HG03135 (cell line): ENCODE measurements at regions not wholly inside any gene's neighbourhood (a gene's known extent, or its start where the extent isn't known, plus 50 kb on each side); places are given as distances from the start of the nearest gene placed in this dataset.

Experiments used
- ATAC-seq: cut with Tn5 transposase; IDR thresholded peaks from one replicate; pipeline ENCODE4 v1.9.1; 2021; ENCODE audit warnings: mild to moderate bottlenecking, moderate library complexity; ENCODE audit not compliant: unreplicated experiment

DNA sequence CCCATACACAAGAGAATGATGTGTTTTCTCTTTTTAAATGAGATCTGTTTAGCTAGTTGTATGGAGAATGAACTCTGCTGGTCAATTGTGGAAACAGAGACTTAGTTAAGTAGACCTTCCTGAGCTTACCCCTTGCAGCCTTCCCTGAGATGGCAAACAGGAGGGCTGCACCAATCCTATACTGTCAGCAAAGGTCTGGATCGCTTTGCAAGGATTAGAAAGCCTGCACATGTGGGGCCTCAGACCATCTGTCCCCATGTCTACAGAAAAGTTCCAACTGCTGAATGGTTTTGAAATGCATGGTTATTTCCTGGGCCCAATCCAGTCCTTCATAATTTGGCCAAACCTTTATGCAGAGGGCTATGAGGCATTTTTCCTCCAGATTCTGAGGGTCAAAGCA is 183.9 kb upstream of the SLC10A2 start:
- no peak for ATAC-seq

DNA sequence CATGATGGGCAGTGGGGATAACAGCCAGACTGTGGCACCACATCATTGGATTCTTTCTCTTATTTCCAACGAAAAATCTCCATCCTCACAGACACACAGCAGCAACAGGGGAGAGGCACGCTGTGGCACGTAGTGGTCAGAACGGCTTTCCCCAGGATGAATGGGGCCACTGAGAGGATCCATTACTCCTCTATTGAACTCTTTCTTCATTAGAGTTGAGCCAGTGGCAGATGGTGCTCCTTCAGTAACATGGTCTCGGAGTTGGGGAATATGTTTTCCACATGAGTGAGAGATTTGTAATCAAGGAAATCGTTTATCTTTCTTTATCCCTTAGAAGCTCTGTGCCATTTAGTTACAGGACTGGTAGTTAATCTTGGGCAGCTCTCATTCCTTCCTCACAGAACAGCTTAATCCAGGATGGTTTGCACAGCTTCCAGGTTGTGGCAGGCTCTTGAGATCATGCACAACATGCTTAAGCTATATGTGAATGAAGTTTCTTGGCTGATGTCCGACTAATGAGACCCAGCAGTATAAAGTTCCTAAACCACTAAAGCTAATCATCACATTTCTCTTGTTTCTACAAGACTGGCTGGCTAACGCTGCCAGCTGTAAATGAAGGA is 180.5 kb upstream of the SLC10A2 start:
- no peak for ATAC-seq

DNA sequence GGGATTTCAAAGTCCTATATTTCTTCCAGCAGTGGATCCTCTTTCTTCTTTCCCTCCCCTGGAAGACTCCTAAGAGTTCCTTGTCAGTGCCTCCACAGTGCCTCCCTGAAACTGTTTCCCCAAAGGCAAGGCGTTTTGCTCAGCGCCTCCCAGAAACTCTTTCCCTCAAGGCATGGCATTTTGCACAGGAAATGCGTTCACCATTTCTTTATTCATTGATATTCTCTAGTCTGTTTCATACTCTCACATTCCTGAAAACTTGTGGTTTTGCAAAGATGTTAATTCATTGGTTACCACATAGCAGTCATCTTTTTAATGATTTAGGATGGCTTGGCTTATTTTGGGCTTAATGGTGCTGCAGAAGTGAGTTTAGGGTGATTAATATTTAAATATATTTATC is 177.3 kb upstream of the SLC10A2 start:
- ATAC-seq: no peak

DNA sequence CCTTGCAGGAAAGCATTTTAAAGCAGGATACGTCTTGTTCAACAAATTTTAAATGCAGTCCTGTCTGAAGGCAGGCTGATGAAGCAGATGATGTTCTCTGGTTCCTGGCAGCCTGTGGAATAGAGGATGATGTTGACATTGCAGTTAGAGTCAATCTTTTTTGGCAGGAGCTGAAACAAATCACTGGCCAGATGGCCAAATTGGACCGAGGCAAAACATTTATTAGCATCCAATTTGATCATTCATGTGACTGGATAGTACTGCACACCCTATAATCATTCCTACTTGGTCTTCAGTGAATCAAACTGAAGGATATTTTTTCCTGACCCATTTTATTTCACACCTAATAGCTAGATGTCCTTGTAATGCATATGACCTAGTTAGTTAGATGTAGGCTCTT is 172.2 kb upstream of the SLC10A2 start:
- no peak for ATAC-seq

DNA sequence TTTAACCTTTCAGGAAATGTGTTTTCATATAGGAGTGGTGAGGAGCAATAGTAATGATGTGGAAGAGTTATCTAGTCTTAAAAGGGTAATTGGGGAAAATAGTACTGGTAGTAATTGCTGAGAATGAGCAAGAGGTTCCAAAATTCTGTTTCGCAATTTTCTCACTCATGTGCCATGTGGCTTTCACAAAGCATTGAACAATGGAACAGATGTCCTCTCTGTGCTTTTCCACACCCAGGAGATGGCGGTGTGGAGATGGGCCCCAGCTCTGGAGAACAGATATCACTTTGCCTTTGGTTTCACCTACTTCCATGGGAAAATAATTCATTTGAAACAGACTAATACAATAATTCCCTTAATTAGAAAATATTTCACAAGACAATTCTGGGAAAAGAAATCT is 170.0 kb upstream of the SLC10A2 start:
- ATAC-seq: no peak

DNA sequence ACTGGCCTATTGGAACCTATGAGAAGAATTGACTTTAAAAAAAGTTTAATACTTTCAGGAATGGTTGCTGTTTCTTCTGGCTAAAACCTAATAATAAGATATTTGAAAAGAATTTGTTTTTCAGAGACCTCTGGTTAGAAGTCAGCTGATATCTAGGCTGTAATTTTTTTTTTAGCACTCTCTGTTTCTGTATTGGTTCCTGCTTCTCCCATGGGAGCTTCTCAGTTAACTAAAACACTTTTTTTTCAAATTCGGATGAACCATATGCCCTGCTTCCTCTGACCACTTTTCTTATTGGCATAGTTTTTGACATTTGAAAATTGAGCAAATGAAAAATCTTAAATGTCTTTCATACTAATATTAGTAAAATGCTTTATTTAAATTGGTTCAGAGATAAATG is 163.5 kb upstream of the SLC10A2 start:
- no peak for ATAC-seq

DNA sequence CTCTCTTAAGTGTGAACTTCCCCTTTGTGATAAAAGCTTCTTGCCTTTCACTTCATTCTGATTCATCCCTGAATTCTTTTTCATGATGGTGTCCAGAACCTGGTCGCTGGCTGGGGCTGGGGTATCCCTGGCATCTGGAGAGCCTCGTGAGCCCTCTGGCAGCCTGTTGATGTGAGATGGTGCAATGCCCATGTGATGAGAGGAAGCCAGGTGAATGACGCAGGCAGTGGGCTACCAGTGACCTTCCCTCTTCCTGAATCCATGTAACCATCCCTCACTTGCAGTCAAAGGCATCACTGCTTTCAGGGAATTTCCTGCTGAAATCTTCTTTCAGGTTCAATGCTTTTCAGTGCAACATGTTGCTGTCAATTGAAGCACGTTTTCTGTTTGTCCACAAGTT is 158.6 kb upstream of the SLC10A2 start:
- ATAC-seq: no peak

DNA sequence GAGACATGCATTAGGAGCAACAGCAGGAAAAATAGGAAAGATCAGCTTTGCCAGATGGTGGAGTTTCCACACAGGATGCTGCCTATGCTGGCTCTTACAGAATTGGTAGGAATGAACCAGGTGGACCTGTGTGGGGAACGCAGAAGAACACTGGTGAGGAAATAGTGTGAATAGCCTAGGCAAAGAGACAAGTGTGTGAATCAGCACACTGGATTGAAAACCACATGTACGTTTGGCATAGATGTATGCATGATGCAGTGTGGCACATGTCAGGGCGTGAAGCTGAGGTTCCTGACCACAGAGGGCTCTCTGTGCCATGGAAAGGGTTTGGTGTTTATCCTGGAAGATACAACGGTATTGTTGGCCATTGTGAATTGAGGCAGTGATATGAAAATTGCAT is 156.5 kb upstream of the SLC10A2 start:
- ATAC-seq: no peak

DNA sequence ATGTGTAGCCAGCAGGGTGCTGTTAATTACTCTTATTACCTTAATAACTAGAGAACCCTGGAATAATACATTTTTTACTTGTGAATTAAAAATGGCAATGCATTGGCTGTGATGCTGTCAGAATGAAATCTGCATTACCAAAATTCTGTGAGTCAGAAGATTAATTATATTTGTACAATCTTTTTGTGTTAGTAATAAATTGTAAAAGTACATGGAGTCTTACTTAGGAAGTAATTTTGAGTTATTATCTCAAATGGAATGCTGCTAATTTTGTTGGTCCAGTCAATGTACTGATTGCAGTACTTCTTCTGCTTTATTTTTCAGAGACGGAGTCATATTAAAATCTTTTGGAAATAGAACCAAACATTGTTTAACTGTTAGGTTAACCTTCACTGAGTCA is 152.0 kb upstream of the SLC10A2 start:
- no peak for ATAC-seq

DNA sequence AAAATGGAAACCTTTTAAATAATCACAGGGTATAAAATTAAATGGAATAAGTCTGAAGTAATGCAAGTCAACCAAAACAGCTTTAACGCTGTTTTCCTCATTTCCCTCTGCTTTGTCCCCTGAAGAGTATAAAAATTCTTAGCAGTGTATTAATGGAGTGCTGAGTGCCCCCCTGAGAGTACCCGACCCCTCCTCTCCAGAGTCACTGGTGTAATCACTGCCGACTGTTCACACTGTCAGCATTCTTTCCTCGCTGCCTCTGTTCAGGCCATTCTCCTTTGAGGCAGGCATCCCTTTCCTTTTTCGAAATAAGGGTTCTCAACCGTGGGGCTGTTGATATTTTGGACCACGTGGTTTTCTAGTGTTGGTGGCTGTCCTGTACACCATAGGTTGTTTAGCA is 146.9 kb upstream of the SLC10A2 start:
- ATAC-seq: no peak

DNA sequence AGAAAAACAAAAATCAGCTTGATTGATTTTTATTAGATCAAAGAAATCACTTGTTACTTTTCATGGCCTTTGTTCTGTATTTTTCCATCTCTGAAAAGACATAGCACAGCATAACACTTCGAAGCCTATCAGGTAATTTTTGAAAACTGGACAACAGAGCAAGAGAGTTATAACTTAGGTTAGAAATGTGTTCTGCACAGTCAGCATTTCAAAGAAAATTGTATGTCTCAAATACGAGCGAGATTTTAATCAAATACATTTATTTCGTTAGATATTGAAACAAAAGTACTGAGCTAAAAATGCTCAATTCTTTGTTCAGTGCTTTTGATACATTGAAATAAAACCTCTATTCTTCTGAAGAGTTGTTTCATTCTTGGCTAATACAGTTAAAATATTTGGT is 144.1 kb upstream of the SLC10A2 start:
- ATAC-seq: no peak

DNA sequence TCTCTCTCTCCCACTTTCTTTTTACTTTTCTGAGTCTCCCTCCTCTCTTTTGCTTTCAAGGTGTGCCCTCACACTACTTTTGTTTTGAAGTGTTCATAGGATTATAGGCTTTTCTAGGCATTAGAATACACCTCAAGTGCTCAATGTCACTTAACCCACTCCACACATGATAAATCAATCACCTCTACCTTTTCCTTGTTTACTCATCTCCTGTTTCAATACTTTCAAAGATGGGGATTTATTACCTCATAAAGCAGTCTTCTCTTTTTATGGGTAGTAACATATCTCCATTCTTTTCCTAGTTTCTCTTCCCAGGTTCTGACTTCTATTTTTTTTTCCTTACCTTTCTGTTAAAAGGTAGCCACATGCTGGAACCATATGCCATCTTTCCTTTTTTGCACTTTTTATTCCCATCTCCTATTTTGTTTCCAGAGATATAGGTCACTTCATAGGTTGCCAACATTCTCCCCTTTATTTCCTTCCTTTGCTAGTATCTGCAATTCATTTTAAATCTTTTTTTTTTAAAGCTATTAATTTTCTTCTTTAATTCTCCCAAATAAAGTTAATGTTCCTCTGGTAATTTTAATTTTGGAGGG is 137.6 kb upstream of the SLC10A2 start:
- no peak for ATAC-seq

DNA sequence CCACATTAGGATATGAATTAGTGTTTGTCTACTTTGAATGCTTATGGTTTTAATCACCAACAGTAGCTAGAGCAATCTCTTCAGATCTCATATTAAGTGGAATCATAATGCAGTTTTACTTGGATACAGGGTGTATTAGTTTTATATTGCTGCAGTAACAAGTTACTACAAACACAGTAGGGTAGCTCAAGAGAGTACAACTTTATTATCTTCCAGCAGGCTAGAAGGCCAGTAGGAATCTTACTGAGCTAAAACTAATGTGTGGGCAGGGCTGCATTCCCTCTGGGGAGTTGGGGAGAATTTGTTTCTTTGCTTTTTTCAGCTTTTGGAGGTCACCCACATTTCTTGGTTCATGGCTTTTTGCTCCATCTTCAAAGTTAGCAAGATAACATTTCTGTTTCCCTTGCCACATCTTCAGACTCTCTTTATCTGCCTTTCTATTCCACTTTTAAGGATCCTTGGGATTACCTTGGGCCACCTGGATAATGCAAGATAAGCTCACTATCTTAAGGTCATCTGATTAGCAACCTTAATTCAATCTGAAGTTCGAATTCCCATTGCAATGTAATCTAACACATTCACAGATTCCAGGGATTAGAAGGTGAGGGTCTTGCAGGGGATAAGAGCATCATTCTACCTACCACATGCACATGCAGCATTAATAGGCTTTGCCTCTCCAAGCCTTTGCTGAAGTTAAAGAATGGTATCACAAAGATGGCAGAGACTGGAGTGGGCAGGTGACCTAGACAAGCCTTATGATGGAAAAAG is 134.1 kb upstream of the SLC10A2 start:
- ATAC-seq: no peak

DNA sequence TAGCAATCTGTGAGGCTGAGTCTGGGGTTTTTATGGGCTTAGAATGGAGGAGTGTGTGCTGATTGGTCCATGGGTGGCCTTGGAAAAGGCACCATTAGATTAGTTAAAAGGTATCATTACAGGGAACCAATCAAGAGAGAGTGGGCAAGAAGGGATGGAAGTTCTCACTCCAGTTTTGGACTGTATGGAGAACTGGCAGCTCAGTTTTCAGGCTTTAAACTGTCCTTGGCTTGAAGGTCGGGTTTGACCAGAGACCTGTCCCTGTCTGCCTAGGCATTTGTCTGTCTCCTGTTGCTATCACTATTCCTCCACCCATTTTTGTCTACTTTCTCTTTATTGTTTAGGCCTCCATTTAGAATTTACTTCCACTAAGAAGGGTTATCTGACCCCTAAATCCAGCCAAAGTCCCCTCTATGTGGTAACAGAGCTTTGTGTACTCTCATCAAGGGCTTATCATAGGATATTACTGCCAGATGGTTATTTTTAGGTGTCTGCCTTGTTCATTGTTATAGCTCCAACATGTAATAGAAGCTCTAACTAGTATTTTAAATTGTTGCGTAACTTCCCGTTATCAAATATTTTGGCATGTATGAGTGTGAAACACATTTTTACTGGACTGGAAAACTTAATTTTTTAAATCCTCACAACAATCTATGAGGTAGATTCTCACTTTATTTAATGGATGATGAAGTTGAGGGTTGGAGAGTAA is 133.3 kb upstream of the SLC10A2 start:
- no peak for ATAC-seq

DNA sequence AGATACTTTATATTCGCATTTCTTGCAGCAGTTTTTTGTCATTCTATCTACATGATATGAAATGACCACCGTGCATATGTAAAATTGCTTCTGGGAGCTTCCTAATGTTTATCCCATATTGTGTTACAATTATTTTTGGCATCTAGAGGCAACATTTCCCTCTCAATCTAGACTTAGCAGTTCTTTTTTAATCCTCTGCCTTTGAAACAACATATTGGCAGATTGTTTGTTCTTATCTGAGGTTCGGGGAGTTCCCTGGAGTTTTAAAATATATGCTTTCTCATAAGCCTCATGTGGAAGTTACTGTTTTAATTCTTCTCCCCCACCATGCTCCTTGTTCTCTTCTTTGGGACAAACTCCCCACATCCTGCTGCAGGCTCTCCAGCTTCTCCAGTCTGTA is 130.1 kb upstream of the SLC10A2 start:
- no peak for ATAC-seq

DNA sequence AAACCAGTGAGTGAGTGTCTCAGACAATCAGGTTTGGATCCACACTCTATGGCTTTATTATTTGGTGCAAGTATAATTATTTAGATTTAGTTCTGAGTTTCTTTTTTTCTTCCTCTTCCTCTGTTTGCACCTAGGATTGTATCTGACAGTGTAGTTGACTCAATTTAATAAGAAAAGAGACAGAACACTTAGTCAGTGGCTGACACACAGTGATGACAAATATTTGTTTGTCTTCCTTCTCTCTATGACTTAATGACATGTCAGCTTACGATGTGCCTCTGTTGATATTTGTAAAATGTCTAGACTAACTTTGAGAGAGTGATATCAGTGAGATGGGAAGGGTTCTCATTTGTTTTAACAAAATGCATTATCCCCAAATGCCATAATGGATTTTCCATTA is 129.5 kb upstream of the SLC10A2 start:
- ATAC-seq: no peak

DNA sequence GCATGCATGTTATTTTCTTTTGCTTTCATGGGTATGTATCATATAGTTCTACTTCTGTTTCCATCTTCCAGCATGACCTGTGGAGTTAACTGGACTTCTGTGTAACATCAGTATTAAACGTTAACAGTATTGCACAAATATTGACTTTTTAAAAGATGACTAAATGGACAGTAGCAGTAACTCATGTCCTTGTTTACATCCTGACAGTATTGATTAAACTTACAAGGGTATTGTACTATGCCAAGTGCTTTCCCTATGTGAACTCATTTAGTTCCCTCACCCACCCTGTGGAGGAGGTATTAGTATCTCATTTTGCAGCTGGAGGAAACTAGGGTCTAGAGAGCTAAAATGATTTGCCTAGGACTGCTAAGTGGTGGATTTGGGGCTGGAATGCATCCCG is 128.7 kb upstream of the SLC10A2 start:
- no peak for ATAC-seq

DNA sequence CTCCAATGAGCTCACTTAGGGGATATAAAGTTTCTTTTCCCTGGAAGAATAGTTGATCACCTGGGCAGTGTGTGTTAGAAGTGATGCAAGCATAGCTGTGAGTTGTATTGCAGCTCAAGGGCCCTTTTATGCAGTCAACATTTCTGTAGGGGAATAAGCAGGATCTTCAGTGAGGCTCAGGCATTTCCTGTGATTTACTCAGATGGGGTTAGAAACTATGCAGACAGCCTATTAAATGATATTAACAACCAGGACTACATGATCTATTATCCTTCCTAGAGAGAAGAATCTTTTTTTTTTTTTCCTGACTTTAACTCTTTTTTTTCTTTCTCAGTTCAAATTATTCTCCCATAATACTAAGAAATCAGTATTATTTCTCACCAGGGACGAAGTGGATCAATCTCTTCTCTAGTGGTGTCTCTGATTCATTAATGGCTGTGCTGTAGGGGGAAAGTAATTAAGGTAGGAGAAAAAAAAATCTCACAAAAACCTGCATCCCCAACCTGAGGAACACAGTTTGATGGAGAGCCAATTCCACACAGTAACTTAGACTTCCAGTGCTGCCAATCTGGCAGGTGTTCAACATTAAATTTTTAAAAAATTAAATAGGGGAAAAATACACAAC is 126.4 kb upstream of the SLC10A2 start:
- ATAC-seq: no peak

DNA sequence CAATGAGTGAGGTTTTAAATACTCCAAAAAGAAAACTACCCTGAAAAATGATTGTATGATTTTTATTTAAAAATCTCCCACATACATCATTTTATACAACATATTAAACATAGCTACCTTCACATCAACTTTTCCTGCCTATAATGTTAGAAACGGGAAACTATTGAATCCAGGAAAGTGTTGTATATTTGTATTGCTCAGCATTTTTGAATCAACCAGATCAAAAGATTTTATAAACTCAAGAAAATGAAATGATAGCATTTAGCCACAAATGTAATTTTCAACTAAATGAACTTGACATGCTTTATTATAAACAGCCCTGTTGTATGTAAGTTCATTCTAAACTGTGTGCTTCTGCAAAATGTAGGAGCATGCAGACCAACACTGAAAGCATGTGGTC is 124.6 kb upstream of the SLC10A2 start:
- no peak for ATAC-seq

DNA sequence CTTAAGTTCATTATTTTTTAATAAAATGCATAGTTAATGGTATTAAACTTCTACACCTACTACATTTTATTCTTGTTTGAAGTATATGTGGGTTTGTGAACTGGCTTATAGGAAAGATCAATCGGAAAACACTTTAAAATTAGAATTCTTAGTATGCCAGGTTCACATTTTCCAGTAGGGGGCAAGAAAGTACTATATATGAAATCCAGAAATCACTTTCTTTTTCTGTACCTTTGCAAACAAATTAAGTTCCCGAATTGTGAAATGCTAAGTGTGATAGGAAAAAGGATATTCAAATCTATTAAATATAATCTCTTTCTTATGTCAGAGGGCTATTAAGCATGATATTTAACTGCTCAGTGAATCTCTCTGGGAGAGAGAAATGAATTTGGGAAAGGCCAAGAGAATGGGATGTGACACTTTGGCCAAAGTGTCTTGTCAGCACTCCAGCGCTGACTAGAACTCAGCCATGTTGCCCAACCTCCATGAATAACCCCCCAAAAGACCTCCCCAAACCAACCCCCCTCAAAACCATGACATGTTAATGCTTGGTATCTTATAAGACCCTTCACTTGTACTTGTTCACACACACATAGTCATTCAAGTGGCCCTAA is 122.6 kb upstream of the SLC10A2 start:
- no peak for ATAC-seq

DNA sequence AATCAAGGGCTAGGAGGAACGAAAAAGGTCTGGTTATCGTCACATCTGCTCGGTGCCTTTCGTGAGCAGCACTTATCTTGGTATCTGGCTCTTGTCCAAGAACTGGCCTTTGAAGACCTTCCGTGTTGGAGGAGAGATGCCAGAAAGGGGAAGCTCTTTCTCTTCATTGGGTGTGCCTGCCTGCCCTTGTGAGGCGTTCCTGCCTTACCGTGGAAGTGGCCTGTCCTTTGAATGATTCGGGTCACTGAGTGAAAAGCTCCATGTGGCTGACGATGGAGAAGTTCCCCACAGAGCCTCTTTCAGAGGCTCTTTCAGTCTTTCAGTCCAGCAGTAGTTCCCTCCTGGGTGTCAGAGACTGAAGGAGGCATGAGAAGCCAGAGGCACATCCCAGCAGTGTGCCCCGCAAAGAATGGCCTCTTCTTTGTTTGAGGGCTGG is 121.5 kb upstream of the SLC10A2 start:
- no peak for ATAC-seq
